Fibroblast of lung (primary cell): ENCODE measurements at regions not wholly inside any gene's neighbourhood (a gene's known extent, or its start where the extent isn't known, plus 50 kb on each side); places are given as distances from the start of the nearest gene placed in this dataset.

Experiments
- DNase-seq, 2 donors: peaks; one replicate each; pipeline versions ENCODE4 v3.0.0 to v3.0.0-alpha.2; 2010; ENCODE audit warnings: low read depth in 2 of 2
- H2AFZ ChIP-seq: 2 replicates; pipeline ENCODE4 v1.5.1; 2012; ENCODE audit warnings: low read length, control low read depth, inconsistent platforms
- H3K27ac ChIP-seq: 2 replicates; pipeline ENCODE4 v1.5.1; 2011; ENCODE audit warnings: low read length, control low read depth; ENCODE audit not compliant: insufficient read depth
- H3K27me3 ChIP-seq: 2 replicates; pipeline ENCODE4 v1.5.1; 2011; ENCODE audit warnings: mild to moderate bottlenecking, low read length; ENCODE audit not compliant: control insufficient read depth, insufficient read depth
- H3K36me3 ChIP-seq: 2 replicates; pipeline ENCODE4 v1.5.1; 2011; ENCODE audit warnings: low read length; ENCODE audit not compliant: control insufficient read depth, insufficient read depth
- H3K4me1 ChIP-seq: 2 replicates; pipeline ENCODE4 v1.5.1; 2011; ENCODE audit warnings: low read length; ENCODE audit not compliant: control insufficient read depth, insufficient read depth; ENCODE audit errors: extremely low read depth
- H3K4me2 ChIP-seq: 2 replicates; pipeline ENCODE4 v1.5.1; 2011; ENCODE audit warnings: low read length, control low read depth; ENCODE audit not compliant: insufficient read depth; ENCODE audit errors: extremely low read depth
- H3K4me3 ChIP-seq, 4 experiments: fragments of 200-600 bp in 1 of 4; sonication (generic) in 1 of 4; replicated peaks in 1 of 4; 2 replicates each; pipeline ENCODE4 v1.5.1; 2011 to 2016; ENCODE audit warnings: low read length in 4 of 4, low read depth in 3 of 4, mild to moderate bottlenecking in 3 of 4, control low read depth in 2 of 4, inconsistent platforms in 1 of 4, mixed read lengths in 1 of 4; ENCODE audit not compliant: insufficient read depth in 1 of 4; ENCODE audit errors: control extremely low read depth in 1 of 4
- H3K79me2 ChIP-seq: 2 replicates; pipeline ENCODE4 v1.5.1; 2012; ENCODE audit warnings: mild to moderate bottlenecking, low read length, inconsistent platforms; ENCODE audit not compliant: control insufficient read depth, insufficient read depth
- H3K9ac ChIP-seq: 2 replicates; pipeline ENCODE4 v1.5.1; 2011; ENCODE audit warnings: mild to moderate bottlenecking, low read length, control low read depth; ENCODE audit not compliant: insufficient read depth
- H3K9me3 ChIP-seq: 2 replicates; pipeline ENCODE4 v1.5.1; 2012; ENCODE audit warnings: low read depth, low read length; ENCODE audit not compliant: control insufficient read depth, insufficient read depth
- H4K20me1 ChIP-seq: 2 replicates; pipeline ENCODE4 v1.5.1; 2011; ENCODE audit warnings: low read length; ENCODE audit not compliant: control insufficient read depth, insufficient read depth; ENCODE audit errors: extremely low read depth
- CTCF ChIP-seq, 2 donors: IDR thresholded peaks in 1 of 2; conservative IDR thresholded peaks in 1 of 2; 1 replicate in 1 of 2; 2 replicates in 1 of 2; pipeline ENCODE4 v1.5.1; 2011 to 2012; ENCODE audit warnings: low read length in 2 of 2, control low read depth in 1 of 2, inconsistent platforms in 1 of 2, low read depth in 1 of 2, mild to moderate bottlenecking in 1 of 2
- EZH2 ChIP-seq: IDR thresholded peaks from 2 replicates; pipeline ENCODE4 v1.5.1; 2012; ENCODE audit warnings: low read length, control low read depth, mild to moderate bottlenecking; ENCODE audit errors: missing control alignments

- no peak overlapping the region for H2AFZ ChIP-seq
- TF ChIP-seq EZH2, result no peak
- TF ChIP-seq CTCF (conservative IDR thresholded peaks at IDR 0.05 in 1 of 2, IDR thresholded peaks at IDR 0.05 in 1 of 2; ENCODE audit: low read depth in 1 of 2, low read length in 2 of 2), result no peak
- H3K4me2 ChIP-seq, result no peak overlapping the region
- peak in 1 of 2 donors; percentile 42 for DNase-seq
- no peaks in the 10 kb centered on the region for H3K36me3 ChIP-seq
- H3K9ac ChIP-seq, result no peak overlapping the region
- peaks cover 9% of the 10 kb centered on the region for H3K27me3 ChIP-seq
- no peaks in the 10 kb centered on the region for H4K20me1 ChIP-seq
- H3K27ac ChIP-seq, result no peak overlapping the region
- H3K4me3 ChIP-seq, result no peak overlapping the region
- no peaks in the 10 kb centered on the region for H3K9me3 ChIP-seq
- no peaks in the 10 kb centered on the region for H3K79me2 ChIP-seq
- H3K4me1 ChIP-seq, result no peaks in the 10 kb centered on the region
Observed at GRCh38 chr6:44575644-44576043, 188.1 kb downstream of the CDC5L start.

- H2AFZ ChIP-seq, result no peak overlapping the region
- DNase-seq, result peak; percentile 37 to 84
- no peaks in the 10 kb centered on the region for H3K79me2 ChIP-seq
- TF ChIP-seq CTCF (conservative IDR thresholded peaks at IDR 0.05 in 1 of 2, IDR thresholded peaks at IDR 0.05 in 1 of 2; ENCODE audit: low read depth in 1 of 2, low read length in 2 of 2) (no peak), EZH2 (no peak)
- H3K4me3 ChIP-seq, result no peak overlapping the region
- H3K27me3 ChIP-seq, result peaks cover 6% of the 10 kb centered on the region
- H3K4me2 ChIP-seq, result no peak overlapping the region
- peaks cover 2% of the 10 kb centered on the region for H3K4me1 ChIP-seq
- H3K9me3 ChIP-seq, result no peaks in the 10 kb centered on the region
- no peaks in the 10 kb centered on the region for H3K36me3 ChIP-seq
- H3K27ac ChIP-seq, result no peak overlapping the region
- H4K20me1 ChIP-seq, result no peaks in the 10 kb centered on the region
- H3K9ac ChIP-seq, result no peak overlapping the region
Observed at GRCh38 chr6:44576132-44576631, 188.7 kb downstream of the CDC5L start.

GRCh38 chr6:44580901-44581300 is 193.4 kb downstream of the CDC5L start:
- Histone ChIP-seq H3K36me3 (no peaks in the 10 kb centered on the region), H2AFZ (peak overlapping the region; percentile 30), H3K79me2 (no peaks in the 10 kb centered on the region), H3K27ac (no peak overlapping the region), H3K9me3 (no peaks in the 10 kb centered on the region), H3K4me1 (peaks cover 7% of the 10 kb centered on the region), H3K4me3 (no peak overlapping the region), H3K4me2 (no peak overlapping the region), H4K20me1 (no peaks in the 10 kb centered on the region), H3K27me3 (peaks cover 2% of the 10 kb centered on the region), H3K9ac (no peak overlapping the region)
- peak; percentile 57 to 93 for DNase-seq
- TF ChIP-seq CTCF (conservative IDR thresholded peaks at IDR 0.05 in 1 of 2, IDR thresholded peaks at IDR 0.05 in 1 of 2; ENCODE audit: low read depth in 1 of 2, low read length in 2 of 2), result no peak
- TF ChIP-seq EZH2, result no peak
